ENCODE measurements at regions not wholly inside any gene's neighbourhood (a gene's known extent, or its start where the extent isn't known, plus 50 kb on each side); places are given as distances from the start of the nearest gene placed in this dataset.

- no peak for DNase-seq
These were observed 214.2 kb upstream of the TMCO5A start for GRCh38 chr15:37720267-37720666.

- no peak for DNase-seq
These were observed 203.2 kb upstream of the TMCO5A start for GRCh38 chr15:37731146-37731746.

GRCh38 chr15:37733628-37734027 is 200.8 kb upstream of the TMCO5A start:
- peak; percentile 30 for DNase-seq

- DNase-seq, result no peak
These were observed 193.8 kb upstream of the TMCO5A start for GRCh38 chr15:37740623-37741141.

- no peak for DNase-seq
These were observed 190.6 kb upstream of the TMCO5A start for GRCh38 chr15:37743826-37744225.

GRCh38 chr15:37744521-37744920 is 189.9 kb upstream of the TMCO5A start:
- DNase-seq, result no peak

GRCh38 chr15:37751401-37751800 is 183.0 kb upstream of the TMCO5A start:
- no peak for DNase-seq

GRCh38 chr15:37756407-37756806 is 178.0 kb upstream of the TMCO5A start:
- DNase-seq, result no peak

GRCh38 chr15:37758412-37758811 is 176.0 kb upstream of the TMCO5A start:
- DNase-seq, result no peak

GRCh38 chr15:37764733-37765191 is 169.7 kb upstream of the TMCO5A start:
- peak; percentile 66 for DNase-seq

- DNase-seq, result peak; percentile 11
These were observed 168.7 kb upstream of the TMCO5A start for GRCh38 chr15:37765786-37766185.

- peak; percentile 19 for DNase-seq
These were observed 166.5 kb upstream of the TMCO5A start for GRCh38 chr15:37767841-37768455.

GRCh38 chr15:37771465-37771864 is 163.0 kb upstream of the TMCO5A start:
- peak; percentile 67 for DNase-seq

- peak; percentile 91 for DNase-seq
These were observed 161.2 kb upstream of the TMCO5A start for GRCh38 chr15:37773111-37773860.

- DNase-seq, result no peak
These were observed 159.5 kb upstream of the TMCO5A start for GRCh38 chr15:37774961-37775360.

GRCh38 chr15:37777006-37777405 is 157.4 kb upstream of the TMCO5A start:
- DNase-seq, result no peak

- no peak for DNase-seq
These were observed 151.2 kb upstream of the TMCO5A start for GRCh38 chr15:37783290-37783689.

- no peak for DNase-seq
These were observed 146.1 kb upstream of the TMCO5A start for GRCh38 chr15:37788330-37788729.

GRCh38 chr15:37788767-37789396 is 145.6 kb upstream of the TMCO5A start:
- DNase-seq, result no peak

- DNase-seq, result no peak
These were observed 145.0 kb upstream of the TMCO5A start for GRCh38 chr15:37789397-37789786.

GRCh38 chr15:37789881-37790280 is 144.6 kb upstream of the TMCO5A start:
- DNase-seq, result peak; percentile 83

- no peak for DNase-seq
These were observed 142.7 kb upstream of the TMCO5A start for GRCh38 chr15:37791693-37792092.

- DNase-seq, result peak; percentile 9
These were observed 142.1 kb upstream of the TMCO5A start for GRCh38 chr15:37792351-37792750.
